H1 (cell line): ENCODE measurements at regions not wholly inside any gene's neighbourhood (a gene's known extent, or its start where the extent isn't known, plus 50 kb on each side); places are given as distances from the start of the nearest gene placed in this dataset.

Experiments used
- CTCF ChIA-PET: fragments of 300-600 bp; sonication (Branson Sonifier 250); formaldehyde crosslinking; loops from one replicate; lab custom pipeline; 2021; ENCODE audit not compliant: partially characterized antibody; lab: Charles Lee
- POLR2A ChIA-PET: fragments of 300-600 bp; sonication (Branson Sonifier 250); formaldehyde crosslinking; loops from one replicate; lab custom pipeline; 2021; ENCODE audit warnings: inconsistent platforms; ENCODE audit not compliant: partially characterized antibody; lab: Charles Lee
- DNase-seq, 2 experiments: peaks; one replicate each; pipeline versions ENCODE4 v3.0.0 to v3.0.0-alpha.2; 2010 to 2022; ENCODE audit warnings: low spot score in 2 of 2, low read depth in 1 of 2, mixed read lengths in 1 of 2
- FAIRE-seq: peaks from 2 replicates; lab custom pipeline; 2011; peaks lifted over from hg19 to GRCh38; lab: Jason Lieb, UNC
- H2AFZ ChIP-seq: 2 replicates; pipeline ENCODE4 v1.8.1; 2012; ENCODE audit warnings: low read length, inconsistent platforms
- H2AK5ac ChIP-seq: 2 replicates; pipeline ENCODE4 v1.6.1; 2013; ENCODE audit warnings: low read depth, low read length
- H2BK120ac ChIP-seq: replicated peaks from 2 replicates; pipeline ENCODE3; 2013; ENCODE audit warnings: low read depth, low read length, inconsistent platforms
- H2BK12ac ChIP-seq: 2 replicates; pipeline ENCODE4 v1.6.1; 2013; ENCODE audit warnings: low read depth, low read length
- H2BK15ac ChIP-seq: 2 replicates; pipeline ENCODE4 v1.6.1; 2013; ENCODE audit warnings: low read length
- H2BK20ac ChIP-seq: 2 replicates; pipeline ENCODE4 v1.6.1; 2013; ENCODE audit warnings: low read length
- H2BK5ac ChIP-seq: 2 replicates; pipeline ENCODE4 v1.6.1; 2013; ENCODE audit warnings: low read depth, low read length
- H3K14ac ChIP-seq: 2 replicates; pipeline ENCODE4 v1.6.1; 2013; ENCODE audit warnings: inconsistent platforms; ENCODE audit not compliant: insufficient read length
- H3K18ac ChIP-seq: 2 replicates; pipeline ENCODE4 v1.6.1; 2013; ENCODE audit warnings: low read length; ENCODE audit errors: extremely low read depth
- H3K23ac ChIP-seq: 2 replicates; pipeline ENCODE4 v1.6.1; 2013; ENCODE audit warnings: inconsistent platforms; ENCODE audit not compliant: insufficient read length
- H3K23me2 ChIP-seq: 2 replicates; pipeline ENCODE4 v1.6.1; 2013; ENCODE audit warnings: low read depth, low read length
- H3K27ac ChIP-seq: 2 replicates; pipeline ENCODE4 v1.6.1; 2011; ENCODE audit warnings: low read depth, low read length, inconsistent platforms
- H3K27me3 ChIP-seq, 4 experiments: replicated peaks in 1 of 4; 1 replicate in 1 of 4; 2 replicates in 3 of 4; pipeline versions ENCODE4 v1.6.1 to v1.8.1; 2011 to 2013; ENCODE audit warnings: low read length in 3 of 4, mild to moderate bottlenecking in 3 of 4, inconsistent platforms in 2 of 4, mixed read lengths in 2 of 4, moderate library complexity in 1 of 4; ENCODE audit not compliant: control insufficient read depth in 3 of 4, insufficient read depth in 3 of 4; ENCODE audit errors: extremely low read depth in 1 of 4
- H3K36me3 ChIP-seq, 4 experiments: 2 replicates each; pipeline versions ENCODE4 v1.6.1 to v1.8.1; 2011 to 2013; ENCODE audit warnings: mild to moderate bottlenecking in 4 of 4, low read length in 3 of 4, moderate library complexity in 2 of 4, control low read depth in 1 of 4, inconsistent platforms in 1 of 4; ENCODE audit not compliant: insufficient read depth in 4 of 4, control insufficient read depth in 2 of 4
- H3K4ac ChIP-seq: replicated peaks from 2 replicates; pipeline ENCODE3; 2013; ENCODE audit warnings: low read length, low read depth, mixed read lengths, inconsistent platforms; ENCODE audit not compliant: insufficient read length
- H3K4me1 ChIP-seq, 4 experiments: replicated peaks in 1 of 4; 1 replicate in 1 of 4; 2 replicates in 3 of 4; pipeline versions ENCODE4 v1.6.1 to v1.8.1; 2011 to 2013; ENCODE audit warnings: low read length in 3 of 4, inconsistent platforms in 2 of 4, mixed read lengths in 1 of 4; ENCODE audit not compliant: insufficient read depth in 4 of 4, control insufficient read depth in 3 of 4
- H3K4me2 ChIP-seq, 2 experiments: 2 replicates each; pipeline versions ENCODE4 v1.6.1 to v1.8.1; 2011 to 2013; ENCODE audit warnings: low read depth in 2 of 2, low read length in 2 of 2, control low read depth in 1 of 2, inconsistent platforms in 1 of 2, mild to moderate bottlenecking in 1 of 2; ENCODE audit not compliant: insufficient read depth in 1 of 2
- H3K4me3 ChIP-seq, 4 experiments: fragments of 200-600, 300-600 bp in 1 of 4; sonication (generic), shearing (Covaris generic), sonication (Bioruptor Twin) in 1 of 4; 2 replicates each; pipeline versions ENCODE4 v1.5.1 to v1.8.1; 2011 to 2016; ENCODE audit warnings: low read length in 4 of 4, low read depth in 3 of 4, control low read depth in 2 of 4, inconsistent platforms in 2 of 4, mild to moderate bottlenecking in 2 of 4, mixed read lengths in 1 of 4, moderate library complexity in 1 of 4; ENCODE audit not compliant: insufficient read depth in 2 of 4; ENCODE audit errors: extremely low read depth in 1 of 4
- H3K56ac ChIP-seq: replicated peaks from 2 replicates; pipeline ENCODE3; 2013; ENCODE audit warnings: low read depth, mild to moderate bottlenecking, mixed read lengths, low read length, inconsistent platforms; ENCODE audit not compliant: insufficient read length
- H3K79me1 ChIP-seq: 2 replicates; pipeline ENCODE4 v1.6.1; 2013; ENCODE audit warnings: low read depth, low read length, control low read depth
- H3K79me2 ChIP-seq, 2 experiments: 2 replicates each; pipeline versions ENCODE4 v1.6.1 to v1.8.1; 2012 to 2013; ENCODE audit warnings: low read length in 2 of 2, mild to moderate bottlenecking in 2 of 2, inconsistent platforms in 1 of 2; ENCODE audit not compliant: insufficient read depth in 2 of 2, control insufficient read depth in 1 of 2
- H3K9ac ChIP-seq, 4 experiments: replicated peaks in 1 of 4; 1 replicate in 1 of 4; 2 replicates in 3 of 4; pipeline versions ENCODE4 v1.6.1 to v1.8.1; 2011 to 2013; ENCODE audit warnings: low read depth in 3 of 4, low read length in 3 of 4, control low read depth in 2 of 4, mild to moderate bottlenecking in 2 of 4, moderate library complexity in 2 of 4, inconsistent platforms in 1 of 4; ENCODE audit errors: extremely low read depth in 1 of 4
- H3K9me3 ChIP-seq, 2 experiments: 2 replicates each; pipeline versions ENCODE4 v1.6.1 to v1.8.1; 2012 to 2013; ENCODE audit warnings: mild to moderate bottlenecking in 2 of 2, moderate library complexity in 2 of 2, control low read depth in 1 of 2, inconsistent platforms in 1 of 2, low read depth in 1 of 2, low read length in 1 of 2, mixed read lengths in 1 of 2; ENCODE audit not compliant: insufficient read depth in 2 of 2
- H4K20me1 ChIP-seq, 2 experiments: replicated peaks in 1 of 2; 2 replicates each; pipeline versions ENCODE3 to v1.8.1; 2011 to 2013; ENCODE audit warnings: inconsistent platforms in 2 of 2, low read length in 2 of 2, mild to moderate bottlenecking in 1 of 2; ENCODE audit not compliant: insufficient read depth in 2 of 2, control insufficient read depth in 1 of 2
- H4K5ac ChIP-seq: 2 replicates; pipeline ENCODE4 v1.6.1; 2013; ENCODE audit warnings: low read length, low read depth, mixed read lengths, inconsistent platforms; ENCODE audit not compliant: insufficient read length
- H4K8ac ChIP-seq: 2 replicates; pipeline ENCODE4 v1.8.0; 2013; ENCODE audit warnings: mild to moderate bottlenecking, moderate library complexity, low read length, inconsistent platforms; ENCODE audit not compliant: insufficient read depth; ENCODE audit errors: extremely low read depth
- H4K91ac ChIP-seq: replicated peaks from 2 replicates; pipeline ENCODE3; 2013; ENCODE audit warnings: low read length, mixed read lengths, inconsistent platforms; ENCODE audit not compliant: insufficient read length
- ASH2L ChIP-seq: fragments of 200-600, 300-600 bp; sonication (generic); IDR thresholded peaks from one replicate; pipeline ENCODE4 v1.7.1; 2017; ENCODE audit warnings: low read length
- ATF2 ChIP-seq: IDR thresholded peaks from 2 replicates; pipeline ENCODE4 v1.6.1; 2012; ENCODE audit warnings: low read length, inconsistent platforms
- ATF3 ChIP-seq: IDR thresholded peaks from 2 replicates; pipeline ENCODE4 v1.6.1; 2011; ENCODE audit warnings: low read depth, mild to moderate bottlenecking, low read length; ENCODE audit not compliant: insufficient read depth
- CHD1 ChIP-seq: IDR thresholded peaks from 2 replicates; pipeline ENCODE4 v1.6.1; 2012; ENCODE audit warnings: low read depth, low read length, improper control_type of control experiment
- CREB1 ChIP-seq: IDR thresholded peaks from 2 replicates; pipeline ENCODE4 v1.6.1; 2012; ENCODE audit warnings: inconsistent platforms
- GABPA ChIP-seq: IDR thresholded peaks from 2 replicates; pipeline ENCODE4 v1.6.1; 2011; ENCODE audit warnings: mild to moderate bottlenecking, low read length, moderate library complexity, borderline replicate concordance; ENCODE audit not compliant: insufficient read depth
- KDM1A ChIP-seq: fragments of 200-600, 300-600 bp; sonication (generic); IDR thresholded peaks from 2 replicates; pipeline ENCODE4 v1.7.1; 2016; ENCODE audit warnings: mild to moderate bottlenecking, low read length, borderline replicate concordance
- POLR2AphosphoS5 ChIP-seq: IDR thresholded peaks from 2 replicates; pipeline ENCODE4 v1.6.1; 2011; ENCODE audit warnings: low read depth, low read length
- POU5F1 ChIP-seq: IDR thresholded peaks from 2 replicates; pipeline ENCODE4 v1.6.1; 2011; ENCODE audit warnings: low read depth, mild to moderate bottlenecking, low read length, moderate library complexity
- RBBP5 ChIP-seq: IDR thresholded peaks from 2 replicates; pipeline ENCODE4 v1.7.1; 2012; ENCODE audit warnings: low read depth, mild to moderate bottlenecking, inconsistent platforms, low read length, moderate library complexity, borderline replicate concordance
- SP1 ChIP-seq: IDR thresholded peaks from 2 replicates; pipeline ENCODE4 v1.6.1; 2011; ENCODE audit warnings: low read depth, low read length
- TAF1 ChIP-seq: IDR thresholded peaks from 2 replicates; pipeline ENCODE4 v1.6.1; 2011; ENCODE audit warnings: mild to moderate bottlenecking, low read depth, low read length
- TAF7 ChIP-seq: optimal IDR thresholded peaks from 2 replicates; pipeline ENCODE3; 2011; ENCODE audit warnings: low read depth, mild to moderate bottlenecking, inconsistent platforms, low read length, moderate library complexity, borderline replicate concordance
- TCF12 ChIP-seq: IDR thresholded peaks from 2 replicates; pipeline ENCODE4 v1.6.1; 2011; ENCODE audit warnings: low read depth, mild to moderate bottlenecking, low read length
- ZNF274 ChIP-seq: IDR thresholded peaks from 2 replicates; pipeline ENCODE4 v1.7.0; 2012; ENCODE audit warnings: low read length, borderline replicate concordance; ENCODE audit errors: extremely low read depth

DNA sequence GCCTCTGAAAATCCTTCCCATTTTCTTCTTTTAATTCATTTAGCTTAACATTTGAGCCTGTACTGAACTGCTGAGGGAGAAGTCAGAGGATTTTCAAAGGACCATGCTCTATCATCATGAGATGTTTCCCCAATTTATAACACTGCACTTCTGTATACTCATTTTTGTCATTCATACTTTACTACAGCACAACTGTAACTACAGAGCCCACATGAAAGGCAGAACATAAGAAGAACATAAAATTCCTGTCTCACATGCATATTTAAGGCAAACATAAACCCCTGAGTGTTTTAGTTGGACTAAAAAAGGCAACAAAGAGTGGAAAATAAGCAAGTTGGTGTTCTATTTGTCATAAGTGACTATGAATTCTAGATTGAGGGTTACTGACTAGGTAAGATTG, 237.7 kb upstream of the ARPP21 start:
- Histone ChIP-seq H4K8ac (no peak overlapping the region), H4K91ac (no peak overlapping the region), H3K23ac (no peak overlapping the region), H3K23me2 (no peaks in the 10 kb centered on the region), H2BK12ac (no peak overlapping the region), H2BK120ac (no peak overlapping the region), H3K4ac (no peak overlapping the region), H2AFZ (no peak overlapping the region), H3K4me1 (no peaks in the 10 kb centered on the region), H3K27me3 (no peaks in the 10 kb centered on the region), H3K27ac (no peak overlapping the region), H2BK15ac (no peak overlapping the region), H3K14ac (no peak overlapping the region), H3K4me3 (no peak overlapping the region), H2BK5ac (no peak overlapping the region), H3K36me3 (no peaks in the 10 kb centered on the region; a peak in 1 of 8 replicates), H3K9ac (no peak overlapping the region), H3K79me2 (no peaks in the 10 kb centered on the region), H2AK5ac (no peak overlapping the region), H3K79me1 (no peaks in the 10 kb centered on the region), H3K9me3 (no peaks in the 10 kb centered on the region), H2BK20ac (no peak overlapping the region), H3K18ac (no peak overlapping the region), H3K4me2 (no peak overlapping the region), H4K5ac (no peak overlapping the region), H4K20me1 (no peaks in the 10 kb centered on the region), H3K56ac (no peak overlapping the region)
- no peak for DNase-seq
- ChIA-PET POLR2A (no interaction called here), CTCF (no interaction called here)
- FAIRE-seq, result no peak
- TF ChIP-seq ATF2 (no peak), POLR2AphosphoS5 (no peak), CHD1 (no peak), RBBP5 (no peak), ZNF274 (no peak), TCF12 (no peak), GABPA (no peak), POU5F1 (no peak), CREB1 (no peak), ASH2L (no peak), SP1 (no peak), ATF3 (no peak), TAF7 (no peak), TAF1 (no peak), KDM1A (no peak)
